Testis (tissue), 2 donors: ENCODE measurements at regions not wholly inside any gene's neighbourhood (a gene's known extent, or its start where the extent isn't known, plus 50 kb on each side); places are given as distances from the start of the nearest gene placed in this dataset.

Experiments
- DNase-seq: peaks from one replicate; pipeline ENCODE4 v3.0.0-alpha.2; 2019
- H3K27ac ChIP-seq, 2 donors: fragments of 200-600 bp; sonication (generic); one replicate each; pipeline ENCODE4 v1.5.1; 2019
- H3K27me3 ChIP-seq: fragments of 200-600 bp; sonication (generic); one replicate; pipeline ENCODE4 v1.5.1; 2019
- H3K36me3 ChIP-seq: fragments of 200-600 bp; sonication (generic); one replicate; pipeline ENCODE4 v1.5.1; 2017; ENCODE audit warnings: low read depth; ENCODE audit errors: missing control alignments
- H3K4me1 ChIP-seq: fragments of 200-600 bp; sonication (generic); one replicate; pipeline ENCODE4 v1.5.1; 2019
- H3K4me3 ChIP-seq, 2 donors: fragments of 200-600 bp; sonication (generic); one replicate each; pipeline ENCODE4 v1.5.1; 2017 to 2019
- H3K9me3 ChIP-seq: fragments of 200-600 bp; sonication (generic); one replicate; pipeline ENCODE4 v1.5.1; 2017
- CTCF ChIP-seq, 3 experiments: fragments of 450-650 bp in 2 of 3; fragments of 200-600 bp in 1 of 3; sonication (generic) in 1 of 3; IDR thresholded peaks; one replicate each; pipeline ENCODE4 v1.5.1; 2016 to 2019; ENCODE audit warnings: antibody characterized with exemption in 3 of 3, mild to moderate bottlenecking in 2 of 3, moderate library complexity in 1 of 3
- POLR2A ChIP-seq: fragments of 450-650 bp; IDR thresholded peaks from one replicate; pipeline ENCODE4 v1.6.1; 2017; ENCODE audit warnings: antibody characterized with exemption, mild to moderate bottlenecking, moderate library complexity
- WGBS, 2 donors: methylation state at CpG; one replicate each; pipeline ENCODE4 v1.1.5; 2018; 5-methylcytosine and 5-hydroxymethylcytosine counted together
- intact Hi-C: fragments of 100-400 bp; cut with DNase I; formaldehyde crosslinking; loops from one replicate; pipeline ENCODE4 v1.15.1; 2023; ENCODE audit warnings: low total_unique reads

- H3K27me3 ChIP-seq: no peaks in the 10 kb centered on the region
- H3K36me3 ChIP-seq: no peaks in the 10 kb centered on the region
- intact Hi-C loops: no loop called here
- H3K27ac ChIP-seq: no peak overlapping the region
- H3K4me1 ChIP-seq: no peaks in the 10 kb centered on the region
- H3K9me3 ChIP-seq: no peaks in the 10 kb centered on the region
- 91 to 93% methylated on average over 9 of the region's 9 CpGs for WGBS, 2 donors
- no peak for DNase-seq
- TF ChIP-seq POLR2A: no peak
- no peak overlapping the region for H3K4me3 ChIP-seq
These were observed 919.9 kb downstream of the TUSC7 start for GRCh38 chr3:117629505-117629904.

- no peak overlapping the region for H3K27ac ChIP-seq
These were observed 920.9 kb downstream of the TUSC7 start for GRCh38 chr3:117630469-117630868.

GRCh38 chr3:117630885-117631284 is 921.3 kb downstream of the TUSC7 start:
- Histone ChIP-seq H3K36me3 (no peaks in the 10 kb centered on the region), H3K4me3 (no peak overlapping the region), H3K27ac (no peak overlapping the region), H3K27me3 (no peaks in the 10 kb centered on the region), H3K9me3 (no peaks in the 10 kb centered on the region), H3K4me1 (no peaks in the 10 kb centered on the region)
- 82 to 87% methylated on average over 1 of the region's 1 CpG for WGBS, 2 donors
- no peak for TF ChIP-seq CTCF (IDR thresholded peaks at IDR 0.05)
- TF ChIP-seq POLR2A: no peak
- intact Hi-C loops: no loop called here
- no peak for DNase-seq

More at GRCh38 chr3:117630469-117630868, 920.9 kb downstream of the TUSC7 start:
- no peaks in the 10 kb centered on the region for H3K36me3 ChIP-seq
- DNase-seq: no peak
- no peaks in the 10 kb centered on the region for H3K4me1 ChIP-seq
- no peak overlapping the region for H3K4me3 ChIP-seq
- no peaks in the 10 kb centered on the region for H3K27me3 ChIP-seq
- TF ChIP-seq CTCF (IDR thresholded peaks at IDR 0.05) (no peak), POLR2A (no peak)
- intact Hi-C loops: no loop called here
- H3K9me3 ChIP-seq: no peaks in the 10 kb centered on the region

DNA sequence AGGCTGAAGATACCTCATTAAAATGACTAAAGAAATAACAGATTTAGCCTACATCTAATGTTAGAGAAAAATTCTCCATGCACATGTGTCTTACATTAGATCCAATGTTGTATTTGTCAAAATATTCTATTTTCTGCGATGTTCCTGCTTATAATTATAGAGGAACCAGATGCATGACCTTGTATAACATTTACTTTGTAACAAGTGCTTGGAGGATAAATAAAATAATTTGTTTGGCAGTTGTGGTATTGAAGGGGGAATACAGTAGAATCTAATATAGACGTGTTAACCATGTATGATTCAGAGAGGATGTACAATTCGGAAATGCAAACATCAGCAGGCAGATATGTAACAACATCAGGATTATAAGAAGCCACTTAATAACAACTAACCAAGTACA is 922.2 kb downstream of the TUSC7 start:
- no peak for TF ChIP-seq POLR2A
- TF ChIP-seq CTCF (IDR thresholded peaks at IDR 0.05): no peak
- Histone ChIP-seq H3K4me1 (no peaks in the 10 kb centered on the region), H3K27ac (no peak overlapping the region), H3K9me3 (no peaks in the 10 kb centered on the region), H3K36me3 (no peaks in the 10 kb centered on the region), H3K27me3 (no peaks in the 10 kb centered on the region), H3K4me3 (no peak overlapping the region)
- no peak for DNase-seq
- WGBS, 2 donors: 62 to 69% methylated on average over 3 of the region's 3 CpGs
- intact Hi-C loops: no loop called here

GRCh38 chr3:117632191-117632590 is 922.6 kb downstream of the TUSC7 start:
- Histone ChIP-seq H3K9me3 (no peaks in the 10 kb centered on the region), H3K27ac (no peak overlapping the region), H3K36me3 (no peaks in the 10 kb centered on the region), H3K4me3 (no peak overlapping the region), H3K4me1 (no peaks in the 10 kb centered on the region), H3K27me3 (no peaks in the 10 kb centered on the region)
- intact Hi-C loops: no loop called here
- TF ChIP-seq CTCF (IDR thresholded peaks at IDR 0.05): no peak
- TF ChIP-seq POLR2A: no peak
- DNase-seq: no peak
- 56 to 58% methylated on average over 2 of the region's 2 CpGs for WGBS, 2 donors
